Neural crest cell (in vitro differentiated cells): ENCODE measurements at regions not wholly inside any gene's neighbourhood (a gene's known extent, or its start where the extent isn't known, plus 50 kb on each side); places are given as distances from the start of the nearest gene placed in this dataset.

Experiments used
- DNase-seq: peaks from one replicate; pipeline ENCODE4 v3.0.0; 2021; ENCODE audit warnings: low read depth, mixed read lengths, low spot score
- H3K27ac Mint-ChIP-seq: one replicate; pipeline ENCODE4 v1.8.0; 2021; ENCODE audit warnings: mild to moderate bottlenecking, mixed read lengths; ENCODE audit not compliant: unreplicated experiment
- H3K27me3 Mint-ChIP-seq: 2 replicates; pipeline ENCODE4 v1.8.0; 2021; ENCODE audit warnings: low read depth, mild to moderate bottlenecking, mixed read lengths
- H3K36me3 Mint-ChIP-seq: 2 replicates; pipeline ENCODE4 v1.8.0; 2021; ENCODE audit warnings: low read depth, mild to moderate bottlenecking, mixed read lengths
- H3K4me1 Mint-ChIP-seq: 2 replicates; pipeline ENCODE4 v1.8.0; 2021; ENCODE audit warnings: mixed read lengths
- H3K4me3 Mint-ChIP-seq: one replicate; pipeline ENCODE4 v1.8.0; 2021; ENCODE audit warnings: mild to moderate bottlenecking, mixed read lengths
- H3K9me3 Mint-ChIP-seq: 2 replicates; pipeline ENCODE4 v1.8.0; 2021; ENCODE audit warnings: mixed read lengths
- CTCF ChIP-seq: fragments of 200-600 bp; sonication (generic); conservative IDR thresholded peaks from 2 replicates; pipeline ENCODE4 v1.5.0; 2021; ENCODE audit warnings: antibody characterized with exemption, mild to moderate bottlenecking

DNA sequence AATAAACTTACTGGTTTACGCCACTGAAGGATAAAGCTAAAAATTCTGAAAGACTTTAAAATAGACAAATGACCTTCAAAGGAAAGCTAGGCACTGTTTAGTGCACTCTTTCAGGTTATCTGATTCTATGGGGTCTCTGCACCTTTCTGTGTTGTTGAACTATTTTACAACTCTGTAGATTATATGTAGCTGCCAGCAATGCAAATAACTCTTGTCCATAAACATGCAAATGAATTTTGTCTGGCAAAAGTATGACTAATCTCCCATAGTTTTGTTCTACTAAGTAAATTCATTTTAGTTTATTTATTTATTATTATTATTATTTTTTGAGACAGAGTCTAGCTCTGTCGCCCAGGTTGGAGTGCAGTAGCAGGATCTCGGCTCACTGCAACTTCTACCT, 266.3 kb upstream of the CCDC196 start:
- Mint-ChIP-seq H3K4me3 (no peak overlapping the region), H3K36me3 (peaks cover 4% of the 10 kb centered on the region), H3K27me3 (no peaks in the 10 kb centered on the region), H3K4me1 (peaks cover 5% of the 10 kb centered on the region), H3K9me3 (peaks cover 14% of the 10 kb centered on the region), H3K27ac (no peak overlapping the region)
- DNase-seq, result no peak
- TF ChIP-seq CTCF, result no peak

GRCh38 chr14:66224492-66225178, 261.5 kb upstream of the CCDC196 start:
- peaks cover 12% of the 10 kb centered on the region for H3K36me3 Mint-ChIP-seq
- H3K9me3 Mint-ChIP-seq, result peaks cover 10% of the 10 kb centered on the region
- peaks cover 5% of the 10 kb centered on the region for H3K4me1 Mint-ChIP-seq
- H3K27ac Mint-ChIP-seq, result no peak overlapping the region
- no peak for DNase-seq
- no peaks in the 10 kb centered on the region for H3K27me3 Mint-ChIP-seq
- TF ChIP-seq CTCF, result no peak
- no peak overlapping the region for H3K4me3 Mint-ChIP-seq

DNA sequence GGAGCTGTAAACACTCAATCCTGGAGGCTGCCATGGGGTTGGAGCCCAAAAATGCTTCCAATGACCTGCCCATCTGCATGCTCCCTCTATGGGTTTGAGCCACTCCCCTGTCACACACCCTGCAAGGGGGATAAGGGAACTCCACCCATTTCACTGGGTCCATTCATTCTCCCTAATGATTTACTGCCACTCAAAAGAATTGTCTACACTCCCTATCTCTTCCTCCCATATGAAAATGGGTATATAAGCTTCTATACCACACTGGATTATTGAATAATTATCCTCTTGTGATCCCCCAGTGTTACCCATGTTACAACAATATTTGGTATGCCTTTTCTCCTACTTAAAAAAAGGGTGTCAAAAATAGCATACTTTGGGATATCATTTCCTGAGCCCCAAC, 260.8 kb upstream of the CCDC196 start:
- Mint-ChIP-seq H3K4me3 (no peak overlapping the region), H3K36me3 (peaks cover 12% of the 10 kb centered on the region), H3K4me1 (peaks cover 5% of the 10 kb centered on the region), H3K9me3 (peaks cover 10% of the 10 kb centered on the region), H3K27me3 (no peaks in the 10 kb centered on the region), H3K27ac (no peak overlapping the region)
- no peak for TF ChIP-seq CTCF
- no peak for DNase-seq

- Mint-ChIP-seq H3K27me3 (no peaks in the 10 kb centered on the region), H3K9me3 (peaks cover 10% of the 10 kb centered on the region)
- TF ChIP-seq CTCF, result no peak
Observed at GRCh38 chr14:66228267-66228970, 257.8 kb upstream of the CCDC196 start.

DNA sequence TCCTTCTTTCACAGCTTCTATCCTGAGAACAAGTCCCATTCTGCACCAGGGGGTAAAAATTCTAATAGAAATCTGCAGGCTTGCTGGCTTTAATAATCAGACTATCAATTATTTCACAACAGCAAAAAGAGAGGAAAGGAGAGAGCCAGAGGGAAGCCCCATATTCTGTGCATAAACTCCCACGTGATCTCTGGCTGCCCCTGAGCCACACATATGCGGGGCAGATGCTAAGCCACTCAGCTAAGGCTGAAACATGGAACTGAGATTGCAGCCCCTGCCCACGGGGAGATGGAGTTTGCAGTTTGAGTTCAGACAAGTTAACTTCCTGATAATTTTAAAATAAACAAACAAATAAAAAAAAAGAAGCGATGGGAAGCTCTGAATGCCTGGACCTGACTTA, 254.4 kb upstream of the CCDC196 start:
- peaks cover 10% of the 10 kb centered on the region for H3K9me3 Mint-ChIP-seq
- TF ChIP-seq CTCF, result no peak
- no peak for DNase-seq
- H3K36me3 Mint-ChIP-seq, result peaks cover 7% of the 10 kb centered on the region
- no peak overlapping the region for H3K4me3 Mint-ChIP-seq
- H3K27ac Mint-ChIP-seq, result no peak overlapping the region
- H3K4me1 Mint-ChIP-seq, result peaks cover 4% of the 10 kb centered on the region
- H3K27me3 Mint-ChIP-seq, result peaks cover 2% of the 10 kb centered on the region

More at GRCh38 chr14:66228267-66228970, 257.8 kb upstream of the CCDC196 start:
- Mint-ChIP-seq H3K4me3 (no peak overlapping the region), H3K36me3 (peaks cover 12% of the 10 kb centered on the region), H3K27ac (no peak overlapping the region), H3K4me1 (peaks cover 9% of the 10 kb centered on the region)
- no peak for DNase-seq
